Smooth muscle cell (in vitro differentiated cells): ENCODE measurements at regions not wholly inside any gene's neighbourhood (a gene's known extent, or its start where the extent isn't known, plus 50 kb on each side); places are given as distances from the start of the nearest gene placed in this dataset.

ENCODE experiments used
- DNase-seq: peaks from one replicate; lab custom pipeline; 2025; ENCODE audit not compliant: unreplicated experiment; lab: John Stamatoyannopoulos, UW
- H2AFZ ChIP-seq: fragments of 200-600 bp; sonication (generic); 2 replicates; pipeline ENCODE4 v1.6.0; 2016; ENCODE audit warnings: antibody characterized with exemption, low read depth, mild to moderate bottlenecking
- H3F3A ChIP-seq: fragments of 200-600 bp; sonication (generic); 2 replicates; pipeline ENCODE4 v1.6.0; 2017; ENCODE audit warnings: antibody characterized with exemption, low read depth
- H3K27ac ChIP-seq: fragments of 200-600 bp; sonication (generic); 2 replicates; pipeline ENCODE4 v1.5.1; 2016; ENCODE audit warnings: low read depth, mild to moderate bottlenecking
- H3K27me3 ChIP-seq: fragments of 200-600 bp; sonication (generic); 2 replicates; pipeline ENCODE4 v1.6.1; 2016; ENCODE audit warnings: low read depth, mild to moderate bottlenecking
- H3K36me3 ChIP-seq: fragments of 200-600 bp; sonication (generic); 2 replicates; pipeline ENCODE4 v1.5.1; 2016; ENCODE audit warnings: low read depth
- H3K4me1 ChIP-seq: fragments of 200-600 bp; sonication (generic); 2 replicates; pipeline ENCODE4 v1.5.1; 2016; ENCODE audit warnings: low read depth
- H3K4me2 ChIP-seq: fragments of 200-600 bp; sonication (generic); 2 replicates; pipeline ENCODE4 v1.6.0; 2016; ENCODE audit warnings: mild to moderate bottlenecking
- H3K4me3 ChIP-seq: fragments of 200-600 bp; sonication (generic); 2 replicates; pipeline ENCODE4 v1.5.1; 2016; ENCODE audit warnings: mild to moderate bottlenecking
- H3K79me2 ChIP-seq: fragments of 200-600 bp; sonication (generic); 2 replicates; pipeline ENCODE4 v1.6.0; 2016; ENCODE audit warnings: low read depth, mild to moderate bottlenecking
- H3K9ac ChIP-seq: fragments of 200-600 bp; sonication (generic); 2 replicates; pipeline ENCODE4 v1.6.0; 2016; ENCODE audit warnings: low read depth
- H3K9me3 ChIP-seq: fragments of 200-600 bp; sonication (generic); replicated peaks from 2 replicates; pipeline ENCODE4 v1.5.1; 2016; ENCODE audit warnings: low read depth
- H4K20me1 ChIP-seq: fragments of 200-600 bp; sonication (generic); 2 replicates; pipeline ENCODE4 v1.6.0; 2016; ENCODE audit warnings: low read depth
- CTCF ChIP-seq: fragments of 200-600 bp; sonication (generic); IDR thresholded peaks from 2 replicates; pipeline ENCODE4 v1.5.1; 2017; ENCODE audit warnings: borderline replicate concordance, mild to moderate bottlenecking, antibody characterized with exemption; ENCODE audit not compliant: insufficient read depth, poor library complexity, severe bottlenecking
- WGBS: methylation state at CpG from one replicate; pipeline ENCODE4 v1.1.7; 2016; ENCODE audit warnings: low lambda C conversion rate; 5-methylcytosine and 5-hydroxymethylcytosine counted together

GRCh38 chr13:109468123-109468522 is 318.3 kb downstream of the IRS2 start:
- Histone ChIP-seq H3K4me3 (no peak overlapping the region), H3K27me3 (no peaks in the 10 kb centered on the region), H3K36me3 (no peaks in the 10 kb centered on the region), H3F3A (no peaks in the 10 kb centered on the region), H3K9me3 (no peaks in the 10 kb centered on the region), H3K4me1 (no peaks in the 10 kb centered on the region), H3K9ac (no peak overlapping the region), H4K20me1 (no peaks in the 10 kb centered on the region), H3K4me2 (no peak overlapping the region), H3K27ac (no peak overlapping the region), H2AFZ (no peak overlapping the region), H3K79me2 (no peaks in the 10 kb centered on the region)
- WGBS = 72% methylated on average over 5 of the region's 5 CpGs
- DNase-seq = no peak
- no peak for TF ChIP-seq CTCF

GRCh38 chr13:109465148-109465547 is 321.2 kb downstream of the IRS2 start:
- no peaks in the 10 kb centered on the region for H3K4me1 ChIP-seq
- DNase-seq = no peak
- no peaks in the 10 kb centered on the region for H3F3A ChIP-seq
- H3K36me3 ChIP-seq = no peaks in the 10 kb centered on the region
- no peak overlapping the region for H2AFZ ChIP-seq
- no peak for TF ChIP-seq CTCF
- 0% methylated on average over 2 of the region's 2 CpGs for WGBS
- peaks cover 8% of the 10 kb centered on the region for H3K9me3 ChIP-seq
- H3K27ac ChIP-seq = no peak overlapping the region
- no peaks in the 10 kb centered on the region for H3K27me3 ChIP-seq
- no peaks in the 10 kb centered on the region for H3K79me2 ChIP-seq
- H3K4me3 ChIP-seq = no peak overlapping the region
- H3K9ac ChIP-seq = no peak overlapping the region
- no peak overlapping the region for H3K4me2 ChIP-seq
- no peaks in the 10 kb centered on the region for H4K20me1 ChIP-seq

- Histone ChIP-seq H2AFZ (no peak overlapping the region), H3K4me1 (no peaks in the 10 kb centered on the region), H3K9ac (no peak overlapping the region), H3K36me3 (no peaks in the 10 kb centered on the region), H4K20me1 (no peaks in the 10 kb centered on the region), H3K9me3 (no peaks in the 10 kb centered on the region), H3F3A (no peaks in the 10 kb centered on the region), H3K4me2 (no peak overlapping the region), H3K4me3 (no peak overlapping the region), H3K27ac (no peak overlapping the region), H3K79me2 (no peaks in the 10 kb centered on the region), H3K27me3 (no peaks in the 10 kb centered on the region)
- no peak for TF ChIP-seq CTCF
- 93% methylated on average over 4 of the region's 4 CpGs for WGBS
- no peak for DNase-seq
These were observed 332.0 kb downstream of the IRS2 start for GRCh38 chr13:109454167-109454917.

- H3K9me3 ChIP-seq = no peaks in the 10 kb centered on the region
- no peak overlapping the region for H2AFZ ChIP-seq
- no peaks in the 10 kb centered on the region for H3K36me3 ChIP-seq
- no peaks in the 10 kb centered on the region for H3F3A ChIP-seq
- no peak overlapping the region for H3K4me2 ChIP-seq
- H4K20me1 ChIP-seq = no peaks in the 10 kb centered on the region
- no peaks in the 10 kb centered on the region for H3K27me3 ChIP-seq
- TF ChIP-seq CTCF = no peak
- DNase-seq = no peak
- no peak overlapping the region for H3K9ac ChIP-seq
- no peaks in the 10 kb centered on the region for H3K4me1 ChIP-seq
- 88% methylated on average over 2 of the region's 2 CpGs for WGBS
- no peak overlapping the region for H3K4me3 ChIP-seq
- no peak overlapping the region for H3K27ac ChIP-seq
- no peaks in the 10 kb centered on the region for H3K79me2 ChIP-seq
These were observed 334.7 kb downstream of the IRS2 start for GRCh38 chr13:109451726-109452125.
